ENCODE measurements at regions not wholly inside any gene's neighbourhood (a gene's known extent, or its start where the extent isn't known, plus 50 kb on each side); places are given as distances from the start of the nearest gene placed in this dataset.
"Not testable (repeated sequence)": the region's sequence is repeated elsewhere in the genome, so short reads cannot be mapped to it uniquely, and the experiment has no call there.

GRCh38 chr7:32221056-32221455 lies 150.8 kb upstream of the PDE1C start:
- Histone ChIP-seq H3K36me3 (ENCODE audit: control insufficient read depth in 5 of 5, insufficient read depth in 5 of 5, low read length in 5 of 5) (no peaks in the 10 kb centered on the region), H3K4me1 (ENCODE audit: control insufficient read depth in 5 of 5, insufficient read depth in 5 of 5, low read length in 5 of 5) (no peaks in the 10 kb centered on the region), H3K4me3 (ENCODE audit: low read depth in 1 of 5, low read length in 5 of 5) (no peak overlapping the region), H3K27me3 (ENCODE audit: control insufficient read depth in 5 of 5, insufficient read depth in 4 of 5, low read length in 5 of 5) (peaks cover 0 to 7% (median 0%) of the 10 kb centered on the region in 5 donors), H3K27ac (ENCODE audit: low read depth, low read length) (no peak overlapping the region), H3K9me3 (ENCODE audit: control insufficient read depth in 5 of 5, low read length in 5 of 5) (no peaks in the 10 kb centered on the region), H3K9ac (ENCODE audit: low read length in 5 of 5) (no peak overlapping the region)

- not testable (repeated sequence) for H3K9ac ChIP-seq (ENCODE audit: low read length in 5 of 5); H3K4me1 ChIP-seq (ENCODE audit: control insufficient read depth in 5 of 5, insufficient read depth in 5 of 5, low read length in 5 of 5); H3K27ac ChIP-seq (ENCODE audit: low read depth, low read length); H3K9me3 ChIP-seq (ENCODE audit: control insufficient read depth in 5 of 5, low read length in 5 of 5); H3K36me3 ChIP-seq (ENCODE audit: control insufficient read depth in 5 of 5, insufficient read depth in 5 of 5, low read length in 5 of 5); H3K4me3 ChIP-seq (ENCODE audit: low read depth in 1 of 5, low read length in 5 of 5); H3K27me3 ChIP-seq (ENCODE audit: control insufficient read depth in 5 of 5, insufficient read depth in 4 of 5, low read length in 5 of 5)
Measured at GRCh38 chr7:32219831-32220230, 149.6 kb upstream of the PDE1C start.

GRCh38 chr7:32219416-32219815 lies 149.2 kb upstream of the PDE1C start:
- no peak overlapping the region for H3K27ac ChIP-seq (ENCODE audit: low read depth, low read length)
- H3K4me1 ChIP-seq (ENCODE audit: control insufficient read depth in 5 of 5, insufficient read depth in 5 of 5, low read length in 5 of 5): no peaks in the 10 kb centered on the region
- peaks cover 0 to 5% (median 0%) of the 10 kb centered on the region in 5 donors for H3K27me3 ChIP-seq (ENCODE audit: control insufficient read depth in 5 of 5, insufficient read depth in 4 of 5, low read length in 5 of 5)

GRCh38 chr7:32218741-32219288 lies 148.6 kb upstream of the PDE1C start:
- Histone ChIP-seq H3K27me3 (ENCODE audit: control insufficient read depth in 5 of 5, insufficient read depth in 4 of 5, low read length in 5 of 5) (peaks cover 0 to 4% (median 0%) of the 10 kb centered on the region in 5 donors), H3K4me1 (ENCODE audit: control insufficient read depth in 5 of 5, insufficient read depth in 5 of 5, low read length in 5 of 5) (no peaks in the 10 kb centered on the region), H3K27ac (ENCODE audit: low read depth, low read length) (no peak overlapping the region)

More at GRCh38 chr7:32219416-32219815, 149.2 kb upstream of the PDE1C start:
- Histone ChIP-seq H3K36me3 (ENCODE audit: control insufficient read depth in 5 of 5, insufficient read depth in 5 of 5, low read length in 5 of 5) (no peaks in the 10 kb centered on the region), H3K4me3 (ENCODE audit: low read depth in 1 of 5, low read length in 5 of 5) (no peak overlapping the region), H3K9me3 (ENCODE audit: control insufficient read depth in 5 of 5, low read length in 5 of 5) (no peaks in the 10 kb centered on the region), H3K9ac (ENCODE audit: low read length in 5 of 5) (no peak overlapping the region)

GRCh38 chr7:32218154-32218467 lies 147.9 kb upstream of the PDE1C start:
- no peaks in the 10 kb centered on the region for H3K4me1 ChIP-seq (ENCODE audit: control insufficient read depth in 5 of 5, insufficient read depth in 5 of 5, low read length in 5 of 5)
- no peaks in the 10 kb centered on the region for H3K9me3 ChIP-seq (ENCODE audit: control insufficient read depth in 5 of 5, low read length in 5 of 5)
- H3K36me3 ChIP-seq (ENCODE audit: control insufficient read depth in 5 of 5, insufficient read depth in 5 of 5, low read length in 5 of 5): no peaks in the 10 kb centered on the region

More at GRCh38 chr7:32218741-32219288, 148.6 kb upstream of the PDE1C start:
- H3K9me3 ChIP-seq (ENCODE audit: control insufficient read depth in 5 of 5, low read length in 5 of 5): no peaks in the 10 kb centered on the region
- H3K36me3 ChIP-seq (ENCODE audit: control insufficient read depth in 5 of 5, insufficient read depth in 5 of 5, low read length in 5 of 5): no peaks in the 10 kb centered on the region
- H3K9ac ChIP-seq (ENCODE audit: low read length in 5 of 5): no peak overlapping the region
- no peak overlapping the region for H3K4me3 ChIP-seq (ENCODE audit: low read depth in 1 of 5, low read length in 5 of 5)

GRCh38 chr7:32217341-32218153 lies 147.3 kb upstream of the PDE1C start:
- Histone ChIP-seq H3K9ac (ENCODE audit: low read length in 5 of 5) (no peak overlapping the region), H3K27ac (ENCODE audit: low read depth, low read length) (no peak overlapping the region), H3K36me3 (ENCODE audit: control insufficient read depth in 5 of 5, insufficient read depth in 5 of 5, low read length in 5 of 5) (no peaks in the 10 kb centered on the region), H3K4me1 (ENCODE audit: control insufficient read depth in 5 of 5, insufficient read depth in 5 of 5, low read length in 5 of 5) (no peaks in the 10 kb centered on the region), H3K9me3 (ENCODE audit: control insufficient read depth in 5 of 5, low read length in 5 of 5) (no peaks in the 10 kb centered on the region), H3K27me3 (ENCODE audit: control insufficient read depth in 5 of 5, insufficient read depth in 4 of 5, low read length in 5 of 5) (peaks cover 0 to 7% (median 3%) of the 10 kb centered on the region in 5 donors), H3K4me3 (ENCODE audit: low read depth in 1 of 5, low read length in 5 of 5) (no peak overlapping the region)

More at GRCh38 chr7:32218154-32218467, 147.9 kb upstream of the PDE1C start:
- Histone ChIP-seq H3K27me3 (ENCODE audit: control insufficient read depth in 5 of 5, insufficient read depth in 4 of 5, low read length in 5 of 5) (peaks cover 0 to 4% (median 2%) of the 10 kb centered on the region in 5 donors), H3K27ac (ENCODE audit: low read depth, low read length) (no peak overlapping the region), H3K9ac (ENCODE audit: low read length in 5 of 5) (no peak overlapping the region), H3K4me3 (ENCODE audit: low read depth in 1 of 5, low read length in 5 of 5) (no peak overlapping the region)

GRCh38 chr7:32216759-32217158 lies 146.6 kb upstream of the PDE1C start:
- H3K4me1 ChIP-seq (ENCODE audit: control insufficient read depth in 5 of 5, insufficient read depth in 5 of 5, low read length in 5 of 5): no peaks in the 10 kb centered on the region
- no peak overlapping the region for H3K4me3 ChIP-seq (ENCODE audit: low read depth in 1 of 5, low read length in 5 of 5)
- no peaks in the 10 kb centered on the region for H3K36me3 ChIP-seq (ENCODE audit: control insufficient read depth in 5 of 5, insufficient read depth in 5 of 5, low read length in 5 of 5)
- H3K27ac ChIP-seq (ENCODE audit: low read depth, low read length): no peak overlapping the region
- H3K9me3 ChIP-seq (ENCODE audit: control insufficient read depth in 5 of 5, low read length in 5 of 5): no peaks in the 10 kb centered on the region
- no peak overlapping the region for H3K9ac ChIP-seq (ENCODE audit: low read length in 5 of 5)
- peaks cover 0 to 9% (median 4%) of the 10 kb centered on the region in 5 donors for H3K27me3 ChIP-seq (ENCODE audit: control insufficient read depth in 5 of 5, insufficient read depth in 4 of 5, low read length in 5 of 5)

- no peaks in the 10 kb centered on the region for H3K36me3 ChIP-seq (ENCODE audit: control insufficient read depth in 5 of 5, insufficient read depth in 5 of 5, low read length in 5 of 5)
- H3K9me3 ChIP-seq (ENCODE audit: control insufficient read depth in 5 of 5, low read length in 5 of 5): no peaks in the 10 kb centered on the region
- H3K4me3 ChIP-seq (ENCODE audit: low read depth in 1 of 5, low read length in 5 of 5): no peak overlapping the region
- peaks cover 0 to 9% (median 4%) of the 10 kb centered on the region in 5 donors for H3K27me3 ChIP-seq (ENCODE audit: control insufficient read depth in 5 of 5, insufficient read depth in 4 of 5, low read length in 5 of 5)
- H3K27ac ChIP-seq (ENCODE audit: low read depth, low read length): no peak overlapping the region
- H3K9ac ChIP-seq (ENCODE audit: low read length in 5 of 5): no peak overlapping the region
- no peaks in the 10 kb centered on the region for H3K4me1 ChIP-seq (ENCODE audit: control insufficient read depth in 5 of 5, insufficient read depth in 5 of 5, low read length in 5 of 5)
Measured at GRCh38 chr7:32215697-32216096, 145.5 kb upstream of the PDE1C start.

- H3K36me3 ChIP-seq (ENCODE audit: control insufficient read depth in 5 of 5, insufficient read depth in 5 of 5, low read length in 5 of 5): no peaks in the 10 kb centered on the region
- H3K27ac ChIP-seq (ENCODE audit: low read depth, low read length): no peak overlapping the region
- peaks cover 0 to 9% (median 4%) of the 10 kb centered on the region in 5 donors for H3K27me3 ChIP-seq (ENCODE audit: control insufficient read depth in 5 of 5, insufficient read depth in 4 of 5, low read length in 5 of 5)
- H3K9ac ChIP-seq (ENCODE audit: low read length in 5 of 5): no peak overlapping the region
- no peak overlapping the region for H3K4me3 ChIP-seq (ENCODE audit: low read depth in 1 of 5, low read length in 5 of 5)
- H3K4me1 ChIP-seq (ENCODE audit: control insufficient read depth in 5 of 5, insufficient read depth in 5 of 5, low read length in 5 of 5): no peaks in the 10 kb centered on the region
- no peaks in the 10 kb centered on the region for H3K9me3 ChIP-seq (ENCODE audit: control insufficient read depth in 5 of 5, low read length in 5 of 5)
Measured at GRCh38 chr7:32214913-32215312, 144.7 kb upstream of the PDE1C start.

- H3K9me3 ChIP-seq (ENCODE audit: control insufficient read depth in 5 of 5, low read length in 5 of 5): no peaks in the 10 kb centered on the region
- H3K4me1 ChIP-seq (ENCODE audit: control insufficient read depth in 5 of 5, insufficient read depth in 5 of 5, low read length in 5 of 5): no peaks in the 10 kb centered on the region
- H3K9ac ChIP-seq (ENCODE audit: low read length in 5 of 5): no peak overlapping the region
- H3K27ac ChIP-seq (ENCODE audit: low read depth, low read length): no peak overlapping the region
- H3K4me3 ChIP-seq (ENCODE audit: low read depth in 1 of 5, low read length in 5 of 5): no peak overlapping the region
- no peaks in the 10 kb centered on the region for H3K36me3 ChIP-seq (ENCODE audit: control insufficient read depth in 5 of 5, insufficient read depth in 5 of 5, low read length in 5 of 5)
- peaks cover 0 to 9% (median 4%) of the 10 kb centered on the region in 5 donors for H3K27me3 ChIP-seq (ENCODE audit: control insufficient read depth in 5 of 5, insufficient read depth in 4 of 5, low read length in 5 of 5)
Measured at GRCh38 chr7:32212321-32212720, 142.1 kb upstream of the PDE1C start.
